NCI-H748 (cell line): ENCODE measurements at regions not wholly inside any gene's neighbourhood (a gene's known extent, or its start where the extent isn't known, plus 50 kb on each side); places are given as distances from the start of the nearest gene placed in this dataset.
"Not testable (repeated sequence)": the region's sequence is repeated elsewhere in the genome, so short reads cannot be mapped to it uniquely, and the experiment has no call there.

Source experiments
- DNase-seq: peaks from one replicate; lab custom pipeline; 2025; ENCODE audit not compliant: unreplicated experiment; lab: John Stamatoyannopoulos, UW

DNA sequence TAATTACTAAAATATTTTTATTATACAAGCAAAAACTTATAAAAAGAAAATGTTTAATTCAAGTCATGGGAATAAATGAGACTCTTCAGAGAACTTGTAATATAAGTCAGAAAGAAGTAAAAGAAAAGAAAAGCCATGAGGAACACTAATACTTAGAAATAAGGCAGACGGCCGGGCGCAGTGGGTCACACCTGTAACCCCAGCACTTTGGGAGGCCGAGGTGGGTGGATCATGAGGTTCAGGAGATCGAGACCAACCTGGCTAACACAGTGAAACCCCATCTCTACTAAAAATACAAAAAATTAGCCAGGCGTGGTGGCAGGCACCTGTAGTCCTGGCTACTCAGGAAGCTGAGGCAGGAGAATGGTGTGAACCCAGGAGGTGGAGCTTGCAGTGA, 528.6 kb downstream of the IRS2 start:
- DNase-seq, result not testable (repeated sequence)
